NCI-H146 (cell line): ENCODE measurements at regions not wholly inside any gene's neighbourhood (a gene's known extent, or its start where the extent isn't known, plus 50 kb on each side); places are given as distances from the start of the nearest gene placed in this dataset.
A peak's percentile ranks its signal among the peaks of the same experiment; 100 is the strongest.

Experiments used
- DNase-seq: peaks from one replicate; lab custom pipeline; 2025; lab: John Stamatoyannopoulos, UW

GRCh38 chr4:125062115-125063050 lies 252.4 kb upstream of the FAT4 start:
- DNase-seq: no peak

- no peak for DNase-seq
Observed at GRCh38 chr4:125060376-125060775, 254.4 kb upstream of the FAT4 start.

- DNase-seq: no peak
Observed at GRCh38 chr4:125049711-125050110, 265.0 kb upstream of the FAT4 start.

- DNase-seq: no peak
Observed at GRCh38 chr4:125045311-125045710, 269.4 kb upstream of the FAT4 start.

GRCh38 chr4:125044886-125045285 lies 269.9 kb upstream of the FAT4 start:
- no peak for DNase-seq

GRCh38 chr4:125043486-125043885 lies 271.3 kb upstream of the FAT4 start:
- no peak for DNase-seq

- DNase-seq: no peak
Observed at GRCh38 chr4:125042041-125042440, 272.7 kb upstream of the FAT4 start.

GRCh38 chr4:125041372-125041930 lies 273.3 kb upstream of the FAT4 start:
- no peak for DNase-seq

- DNase-seq: no peak
Observed at GRCh38 chr4:125039550-125039949, 275.2 kb upstream of the FAT4 start.

- no peak for DNase-seq
Observed at GRCh38 chr4:125022855-125023501, 291.8 kb upstream of the FAT4 start.

- no peak for DNase-seq
Observed at GRCh38 chr4:125021189-125021588, 293.6 kb upstream of the FAT4 start.

GRCh38 chr4:125020089-125021034 lies 294.4 kb upstream of the FAT4 start:
- no peak for DNase-seq

- DNase-seq: peak; percentile 7
Observed at GRCh38 chr4:125016892-125017299, 297.9 kb upstream of the FAT4 start.

- no peak for DNase-seq
Observed at GRCh38 chr4:125013891-125014290, 300.9 kb upstream of the FAT4 start.

- no peak for DNase-seq
Observed at GRCh38 chr4:125011646-125012045, 299.1 kb upstream of the ANKRD50 start.

GRCh38 chr4:125010796-125011503 lies 298.4 kb upstream of the ANKRD50 start:
- no peak for DNase-seq

- no peak for DNase-seq
Observed at GRCh38 chr4:125008676-125009075, 296.1 kb upstream of the ANKRD50 start.

GRCh38 chr4:125004676-125005075 lies 292.1 kb upstream of the ANKRD50 start:
- no peak for DNase-seq

- no peak for DNase-seq
Observed at GRCh38 chr4:125003840-125004239, 291.3 kb upstream of the ANKRD50 start.

- no peak for DNase-seq
Observed at GRCh38 chr4:124997991-124998390, 285.5 kb upstream of the ANKRD50 start.

GRCh38 chr4:124997124-124997523 lies 284.6 kb upstream of the ANKRD50 start:
- DNase-seq: no peak
